T-helper 1 cell treated with Interleukin-12 subunit alpha and Interleukin-12 subunit beta and Interleukin-4 antibody, amounts not matched to agents 30 ng/mL and 1 ng/mL, for 36 hours (primary cell): ENCODE measurements at regions not wholly inside any gene's neighbourhood (a gene's known extent, or its start where the extent isn't known, plus 50 kb on each side); places are given as distances from the start of the nearest gene placed in this dataset.

Source experiments
- intact Hi-C: fragments of 100-400 bp; cut with micrococcal nuclease; formaldehyde crosslinking; loops from one replicate; pipeline ENCODE4 v1.15.1; 2024

DNA sequence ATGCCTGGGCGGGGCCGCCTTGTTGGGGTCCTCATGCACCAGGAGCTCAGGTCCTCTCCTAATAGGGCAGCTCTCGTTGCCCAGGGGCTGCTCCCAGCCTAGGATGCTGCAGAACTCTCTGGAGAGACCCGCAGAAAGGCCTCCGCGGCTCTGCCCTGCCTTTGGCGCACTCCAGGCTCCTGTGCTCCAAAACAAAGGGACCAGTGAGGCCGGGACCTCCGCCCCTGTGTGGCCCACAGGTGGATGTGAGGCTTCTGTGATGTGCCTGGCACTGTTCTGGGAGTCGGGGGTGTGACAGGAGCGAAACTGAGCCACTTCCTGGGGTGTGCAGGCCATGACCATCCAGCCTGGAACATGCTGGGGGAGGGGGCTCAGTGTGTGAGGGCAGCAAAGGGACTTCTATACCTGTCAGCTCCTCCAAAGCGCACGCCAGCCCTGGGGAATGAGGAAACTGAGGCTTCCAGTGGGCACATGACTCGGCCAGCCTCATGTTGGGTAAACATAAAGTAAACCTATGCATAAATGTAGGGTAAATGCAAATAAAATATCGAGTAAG, 153.2 kb downstream of the IRF8 start:
- intact Hi-C loops: no loop called here

DNA sequence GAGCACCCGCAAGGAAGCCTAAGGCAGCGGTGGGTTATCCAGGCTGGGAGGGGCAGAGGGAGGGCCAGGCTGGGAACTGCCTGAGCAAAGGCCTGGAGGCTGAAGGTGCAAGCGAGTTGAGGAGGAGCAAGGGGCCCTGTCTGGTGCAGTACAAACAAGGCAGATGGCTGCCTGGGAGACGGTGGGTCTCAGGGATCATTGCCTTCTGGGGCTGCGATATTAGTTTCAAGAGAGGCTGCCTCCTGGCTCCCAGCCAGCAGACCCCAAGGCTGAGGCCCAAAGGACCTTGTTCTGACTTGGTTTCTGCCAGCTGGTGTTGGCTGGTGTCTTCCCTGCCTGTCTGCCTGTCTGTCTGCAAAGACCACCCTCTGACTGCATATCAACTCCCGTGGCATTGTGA, 154.0 kb downstream of the IRF8 start:
- intact Hi-C loops: no loop called here

GRCh38 chr16:86059253-86060171, 160.6 kb downstream of the IRF8 start:
- intact Hi-C loops: no loop called here

- intact Hi-C loops: no loop called here
Observed at GRCh38 chr16:86060381-86061317, 161.7 kb downstream of the IRF8 start.

GRCh38 chr16:86061318-86061695, 162.3 kb downstream of the IRF8 start:
- intact Hi-C loops: no loop called here

DNA sequence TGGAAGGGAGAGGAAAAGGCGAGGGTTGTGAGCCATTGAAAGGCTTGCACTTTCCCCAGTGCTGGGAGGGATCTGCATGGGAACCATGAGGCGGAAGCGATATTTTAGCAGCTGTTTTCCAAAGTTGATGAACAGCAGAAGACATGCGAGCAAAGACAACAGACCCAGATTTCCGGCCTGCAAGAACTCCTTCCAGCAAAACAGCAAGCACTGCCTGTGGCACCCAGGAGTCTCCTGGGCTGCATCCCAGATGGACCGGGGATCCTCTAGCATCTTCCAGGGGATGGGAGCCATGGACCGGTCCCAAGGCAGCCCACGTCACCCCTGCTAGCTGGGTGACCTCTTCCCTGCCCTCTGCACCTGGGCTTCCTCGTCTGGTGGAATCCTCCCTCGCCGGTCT, 162.8 kb downstream of the IRF8 start:
- intact Hi-C loops: no loop called here

GRCh38 chr16:86062271-86062965, 163.5 kb downstream of the IRF8 start:
- intact Hi-C loops: no loop called here

GRCh38 chr16:86063760-86064405, 164.9 kb downstream of the IRF8 start:
- intact Hi-C loops: no loop called here

GRCh38 chr16:86064431-86065250, 165.7 kb downstream of the IRF8 start:
- intact Hi-C loops: no loop called here

GRCh38 chr16:86065711-86066110, 166.7 kb downstream of the IRF8 start:
- intact Hi-C loops: no loop called here

DNA sequence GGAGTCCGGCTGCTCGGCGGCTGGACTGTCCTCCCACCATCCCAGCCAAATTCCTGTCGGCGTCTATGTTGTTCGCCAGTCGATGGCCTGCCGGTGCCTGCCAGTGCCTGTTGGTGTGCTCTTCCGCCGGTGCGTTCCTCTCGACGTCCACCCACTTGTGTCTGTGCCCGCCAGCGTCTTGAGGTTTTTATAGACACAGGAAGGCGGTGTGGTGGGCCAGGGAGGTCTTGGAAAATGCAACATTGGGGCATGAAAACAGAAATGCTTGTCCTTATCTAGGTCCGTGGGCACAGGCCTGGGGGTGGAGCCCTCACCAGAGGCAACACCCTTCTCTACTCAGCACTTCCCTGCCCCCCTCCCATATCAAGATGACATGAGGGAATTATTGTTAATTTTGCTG, 167.8 kb downstream of the IRF8 start:
- intact Hi-C loops: no loop called here

- intact Hi-C loops: no loop called here
Observed at GRCh38 chr16:86067516-86067915, 168.6 kb downstream of the IRF8 start.

GRCh38 chr16:86067936-86068335, 169.0 kb downstream of the IRF8 start:
- intact Hi-C loops: no loop called here

DNA sequence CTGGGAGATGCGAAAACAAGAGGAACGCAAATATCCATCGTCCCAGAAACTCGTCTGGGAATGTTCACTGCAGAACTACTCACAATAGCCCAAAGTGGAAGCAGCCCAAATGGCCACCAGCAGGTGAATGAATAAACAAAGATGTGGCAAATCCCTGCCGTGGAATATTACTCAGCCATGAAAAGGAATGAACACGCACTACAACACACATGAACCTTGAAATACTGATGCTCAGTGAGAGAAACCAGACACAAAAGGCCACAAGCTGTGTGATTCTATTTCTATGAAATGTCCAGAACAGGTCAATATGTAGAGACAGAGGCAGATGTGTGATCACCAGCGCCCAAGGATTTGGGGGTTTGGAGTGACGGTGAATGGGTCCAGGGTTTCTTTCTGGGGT, 169.8 kb downstream of the IRF8 start:
- intact Hi-C loops: no loop called here

- intact Hi-C loops: no loop called here
Observed at GRCh38 chr16:86069736-86070298, 170.9 kb downstream of the IRF8 start.

GRCh38 chr16:86070484-86070883, 171.5 kb downstream of the IRF8 start:
- intact Hi-C loops: no loop called here

- intact Hi-C loops: no loop called here
Observed at GRCh38 chr16:86070971-86071370, 172.0 kb downstream of the IRF8 start.

DNA sequence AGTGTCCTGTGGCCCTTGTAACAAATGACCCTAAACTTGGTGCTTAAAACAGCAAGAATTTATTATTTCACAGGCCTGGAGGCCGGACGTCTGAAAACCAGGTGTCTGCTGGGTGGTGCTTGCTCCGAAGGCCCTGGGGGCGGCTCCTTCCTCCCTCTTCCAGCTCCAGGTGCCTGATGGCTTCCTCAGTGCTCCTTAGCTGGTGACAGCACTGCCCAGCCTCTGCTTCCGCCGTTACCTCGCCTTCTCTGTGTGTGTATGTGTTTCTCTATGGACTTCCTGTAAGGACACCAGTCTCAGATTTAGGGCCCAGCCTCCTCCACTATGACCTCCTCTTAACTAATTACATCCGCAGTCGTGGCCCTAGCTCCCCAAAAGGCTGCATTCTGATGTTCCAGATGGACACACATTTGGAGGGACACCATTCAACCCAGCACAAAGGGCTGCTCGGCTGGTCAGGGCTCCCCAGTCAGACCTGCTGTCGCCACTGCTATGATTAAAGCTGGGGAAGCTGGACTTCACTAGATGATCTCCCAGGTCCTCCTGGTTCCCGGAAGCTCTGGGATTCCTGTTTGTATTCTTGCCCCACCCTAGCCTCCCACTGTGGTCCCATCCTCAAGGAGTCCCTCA, 172.8 kb downstream of the IRF8 start:
- intact Hi-C loops: no loop called here
